Mammary epithelial cell (primary cell): ENCODE measurements at regions not wholly inside any gene's neighbourhood (a gene's known extent, or its start where the extent isn't known, plus 50 kb on each side); places are given as distances from the start of the nearest gene placed in this dataset.

ENCODE experiments used
- CTCF ChIP-seq, 2 donors: IDR thresholded peaks in 1 of 2; conservative IDR thresholded peaks in 1 of 2; 2 replicates each; pipeline ENCODE4 v1.5.1; 2011 to 2012; ENCODE audit warnings: inconsistent platforms in 2 of 2, low read length in 2 of 2, mild to moderate bottlenecking in 2 of 2, control low read depth in 1 of 2, low read depth in 1 of 2; ENCODE audit not compliant: insufficient read depth in 1 of 2; ENCODE audit errors: extremely low read depth in 1 of 2
- EZH2 ChIP-seq: IDR thresholded peaks from 2 replicates; pipeline ENCODE4 v1.6.1; 2012; ENCODE audit warnings: low read length, inconsistent platforms, borderline replicate concordance

- no peak for TF ChIP-seq EZH2
- TF ChIP-seq CTCF (conservative IDR thresholded peaks at IDR 0.05 in 1 of 2, IDR thresholded peaks at IDR 0.05 in 1 of 2; ENCODE audit: extremely low read depth in 1 of 2, insufficient read depth in 1 of 2, low read depth in 1 of 2, low read length in 2 of 2) = no peak
Measured at GRCh38 chr2:11998218-11998617, 251.8 kb downstream of the LPIN1 start.
